Ovary (tissue), 3 donors: ENCODE measurements at regions not wholly inside any gene's neighbourhood (a gene's known extent, or its start where the extent isn't known, plus 50 kb on each side); places are given as distances from the start of the nearest gene placed in this dataset.

Experiments used
- POLR2A ChIP-seq: fragments of 450-650 bp; IDR thresholded peaks from one replicate; pipeline ENCODE4 v1.6.1; 2017; ENCODE audit warnings: antibody characterized with exemption, mild to moderate bottlenecking, moderate library complexity
- TF ChIP-seq, protein P1 (sequence below), 3 donors: fragments of 450-650 bp in 2 of 3; fragments of 200-600 bp in 1 of 3; IDR thresholded peaks; one replicate each; pipeline versions ENCODE4 v1.5.1 to v1.8.0; 2016 to 2022; ENCODE audit warnings: antibody characterized with exemption in 3 of 3, mild to moderate bottlenecking in 1 of 3
- donor health status: DM: no; HTN: no; CAD: no.

DNA sequence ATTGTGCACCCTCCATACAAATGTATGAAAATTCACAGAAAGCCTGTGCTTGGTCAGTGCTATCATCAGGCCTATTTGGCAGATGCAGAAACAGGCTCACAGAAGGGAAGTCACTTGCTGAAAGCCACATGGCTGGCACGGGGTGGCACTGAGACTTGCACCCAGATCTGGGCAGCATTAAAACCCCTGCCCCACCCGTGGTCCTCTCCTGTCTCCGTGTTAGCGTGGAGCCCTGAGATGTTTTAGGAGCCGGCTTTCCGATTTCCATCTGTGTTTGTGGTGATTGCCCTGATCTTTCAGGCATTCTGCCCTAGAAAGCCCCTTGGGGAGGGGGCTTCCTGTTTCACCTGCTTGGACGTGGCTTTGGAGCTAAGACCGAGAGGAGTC lies 102.2 kb upstream of the IER5L start:
- TF ChIP-seq, protein P1, sequence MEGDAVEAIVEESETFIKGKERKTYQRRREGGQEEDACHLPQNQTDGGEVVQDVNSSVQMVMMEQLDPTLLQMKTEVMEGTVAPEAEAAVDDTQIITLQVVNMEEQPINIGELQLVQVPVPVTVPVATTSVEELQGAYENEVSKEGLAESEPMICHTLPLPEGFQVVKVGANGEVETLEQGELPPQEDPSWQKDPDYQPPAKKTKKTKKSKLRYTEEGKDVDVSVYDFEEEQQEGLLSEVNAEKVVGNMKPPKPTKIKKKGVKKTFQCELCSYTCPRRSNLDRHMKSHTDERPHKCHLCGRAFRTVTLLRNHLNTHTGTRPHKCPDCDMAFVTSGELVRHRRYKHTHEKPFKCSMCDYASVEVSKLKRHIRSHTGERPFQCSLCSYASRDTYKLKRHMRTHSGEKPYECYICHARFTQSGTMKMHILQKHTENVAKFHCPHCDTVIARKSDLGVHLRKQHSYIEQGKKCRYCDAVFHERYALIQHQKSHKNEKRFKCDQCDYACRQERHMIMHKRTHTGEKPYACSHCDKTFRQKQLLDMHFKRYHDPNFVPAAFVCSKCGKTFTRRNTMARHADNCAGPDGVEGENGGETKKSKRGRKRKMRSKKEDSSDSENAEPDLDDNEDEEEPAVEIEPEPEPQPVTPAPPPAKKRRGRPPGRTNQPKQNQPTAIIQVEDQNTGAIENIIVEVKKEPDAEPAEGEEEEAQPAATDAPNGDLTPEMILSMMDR (IDR thresholded peaks at IDR 0.05) = no peak
- TF ChIP-seq POLR2A = no peak
